Stimulated activated CD4-positive, alpha-beta T cell treated with anti-CD3 and anti-CD28 coated beads, Interleukin-1b, Interleukin-23, amount 100 ng/mL, for 4 hours (primary cell): ENCODE measurements at regions not wholly inside any gene's neighbourhood (a gene's known extent, or its start where the extent isn't known, plus 50 kb on each side); places are given as distances from the start of the nearest gene placed in this dataset.
"Not testable (repeated sequence)": the region's sequence is repeated elsewhere in the genome, so short reads cannot be mapped to it uniquely, and the experiment has no call there.

ENCODE experiments used
- DNase-seq, 2 donors: peaks; one replicate each; pipeline ENCODE4 v3.0.0-alpha.2; 2020; ENCODE audit warnings: low read depth in 2 of 2

- DNase-seq = no peak
These were observed 219.3 kb upstream of the PELI2 start for GRCh38 chr14:55898938-55899337.

- DNase-seq = no peak
These were observed 218.7 kb upstream of the PELI2 start for GRCh38 chr14:55899531-55899930.

- no peak for DNase-seq
These were observed 217.5 kb upstream of the PELI2 start for GRCh38 chr14:55900749-55901148.

- no peak for DNase-seq
These were observed 216.9 kb upstream of the PELI2 start for GRCh38 chr14:55901291-55901690.

GRCh38 chr14:55902241-55902640, 216.0 kb upstream of the PELI2 start:
- DNase-seq = no peak

GRCh38 chr14:55904086-55904485, 214.1 kb upstream of the PELI2 start:
- no peak for DNase-seq

GRCh38 chr14:55908106-55908505, 210.1 kb upstream of the PELI2 start:
- no peak for DNase-seq

- DNase-seq = no peak
These were observed 208.3 kb upstream of the PELI2 start for GRCh38 chr14:55909879-55910278.

- no peak for DNase-seq
These were observed 207.5 kb upstream of the PELI2 start for GRCh38 chr14:55910601-55911243.

GRCh38 chr14:55911776-55912175, 206.4 kb upstream of the PELI2 start:
- DNase-seq = no peak

- no peak for DNase-seq
These were observed 205.9 kb upstream of the PELI2 start for GRCh38 chr14:55912344-55912743.

- DNase-seq = no peak
These were observed 204.7 kb upstream of the PELI2 start for GRCh38 chr14:55913324-55914025.

- no peak for DNase-seq
These were observed 203.4 kb upstream of the PELI2 start for GRCh38 chr14:55914771-55915170.

- DNase-seq = no peak
These were observed 202.8 kb upstream of the PELI2 start for GRCh38 chr14:55915456-55915855.

- not testable (repeated sequence) for DNase-seq
These were observed 198.4 kb upstream of the PELI2 start for GRCh38 chr14:55919800-55920199.

GRCh38 chr14:55921511-55921910, 196.7 kb upstream of the PELI2 start:
- DNase-seq = no peak

GRCh38 chr14:55926007-55926406, 192.2 kb upstream of the PELI2 start:
- no peak for DNase-seq

- no peak for DNase-seq
These were observed 191.2 kb upstream of the PELI2 start for GRCh38 chr14:55927028-55927427.

- no peak for DNase-seq
These were observed 189.9 kb upstream of the PELI2 start for GRCh38 chr14:55928276-55928675.

GRCh38 chr14:55929136-55929535, 189.1 kb upstream of the PELI2 start:
- no peak for DNase-seq

- no peak for DNase-seq
These were observed 188.0 kb upstream of the PELI2 start for GRCh38 chr14:55930016-55930784.

- no peak for DNase-seq
These were observed 181.5 kb upstream of the PELI2 start for GRCh38 chr14:55936691-55937090.

GRCh38 chr14:55938249-55938791, 179.9 kb upstream of the PELI2 start:
- DNase-seq = no peak
